ENCODE measurements at regions not wholly inside any gene's neighbourhood (a gene's known extent, or its start where the extent isn't known, plus 50 kb on each side); places are given as distances from the start of the nearest gene placed in this dataset.
"Not testable (repeated sequence)": the region's sequence is repeated elsewhere in the genome, so short reads cannot be mapped to it uniquely, and the experiment has no call there.

GRCh38 chr1:184878002-184878401 is 96.3 kb downstream of the NIBAN1 start:
- H3K27ac ChIP-seq, result peak overlapping the region; percentile 58
- no peak for TF ChIP-seq CTCF (conservative IDR thresholded peaks at IDR 0.05)

DNA sequence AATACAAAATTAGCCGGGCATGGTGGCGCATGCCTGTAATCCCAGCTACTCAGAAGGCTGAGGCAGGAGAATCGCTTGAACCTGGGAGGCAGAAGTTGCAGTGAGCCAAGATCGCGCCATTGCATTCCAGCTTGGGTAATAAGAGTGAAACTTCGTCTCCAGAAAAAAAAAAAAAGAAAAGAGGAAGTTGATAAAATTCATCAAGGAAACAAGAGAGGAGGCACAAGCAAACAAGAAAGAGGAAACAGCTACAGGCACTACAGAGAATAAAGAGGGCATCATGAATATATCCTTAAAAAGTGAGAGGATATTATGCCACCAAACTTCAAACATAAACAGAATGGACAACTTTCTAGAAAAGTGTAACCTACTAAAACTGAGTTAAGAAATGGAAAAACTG is 98.3 kb downstream of the NIBAN1 start:
- not testable (repeated sequence) for H3K27ac ChIP-seq

- no peak overlapping the region for H3K27ac ChIP-seq
- TF ChIP-seq CTCF (conservative IDR thresholded peaks at IDR 0.05), result no peak
Measured at GRCh38 chr1:184875218-184875617, 99.1 kb downstream of the NIBAN1 start.

DNA sequence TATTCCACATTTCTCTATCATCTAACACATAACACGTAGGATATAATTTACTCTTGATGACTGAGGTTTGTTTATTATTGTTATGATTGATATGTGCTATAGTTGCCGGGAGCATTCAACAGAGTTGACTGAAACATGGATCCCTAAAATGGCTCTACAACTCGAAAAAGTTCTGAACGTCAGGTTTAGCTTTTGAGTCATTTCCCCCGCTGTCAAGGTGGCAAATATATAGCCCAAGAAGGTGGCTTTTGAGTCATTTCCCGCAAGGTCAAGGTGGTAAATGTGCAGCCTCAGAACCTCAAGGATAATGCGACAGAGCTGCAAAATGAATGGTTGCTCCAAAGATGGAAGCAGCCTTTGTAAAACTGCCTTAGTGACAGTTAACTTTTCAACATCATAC is 104.0 kb downstream of the NIBAN1 start:
- H3K27ac ChIP-seq, result no peak overlapping the region
- TF ChIP-seq CTCF (conservative IDR thresholded peaks at IDR 0.05), result no peak

- no peak overlapping the region for H3K27ac ChIP-seq
- TF ChIP-seq CTCF (conservative IDR thresholded peaks at IDR 0.05), result no peak
Measured at GRCh38 chr1:184867866-184868689, 106.2 kb downstream of the NIBAN1 start.

GRCh38 chr1:184866991-184867788 is 107.1 kb downstream of the NIBAN1 start:
- no peak for TF ChIP-seq CTCF (conservative IDR thresholded peaks at IDR 0.05)
- H3K27ac ChIP-seq, result no peak overlapping the region

- no peak for TF ChIP-seq CTCF (conservative IDR thresholded peaks at IDR 0.05)
- H3K27ac ChIP-seq, result no peak overlapping the region
Measured at GRCh38 chr1:184866586-184866985, 107.7 kb downstream of the NIBAN1 start.

- no peak for TF ChIP-seq CTCF (conservative IDR thresholded peaks at IDR 0.05)
- H3K27ac ChIP-seq, result no peak overlapping the region
Measured at GRCh38 chr1:184865831-184866230, 108.5 kb downstream of the NIBAN1 start.
